Coronary artery (tissue), 2 donors: ENCODE measurements at regions not wholly inside any gene's neighbourhood (a gene's known extent, or its start where the extent isn't known, plus 50 kb on each side); places are given as distances from the start of the nearest gene placed in this dataset.
"Not testable (repeated sequence)": the region's sequence is repeated elsewhere in the genome, so short reads cannot be mapped to it uniquely, and the experiment has no call there.

Experiments used
- DNase-seq: peaks from one replicate; pipeline ENCODE4 v3.0.0-alpha.2; 2017; ENCODE audit warnings: low spot score
- H3K27ac ChIP-seq, 2 donors: fragments of 200-600 bp; sonication (generic); one replicate each; pipeline ENCODE4 v1.5.1; 2016 to 2019
- H3K4me3 ChIP-seq: fragments of 200-600 bp; sonication (generic); 2 replicates; pipeline ENCODE4 v1.5.1; 2016; ENCODE audit warnings: mild to moderate bottlenecking, moderate library complexity
- CTCF ChIP-seq: fragments of 200-600 bp; sonication (generic); IDR thresholded peaks from one replicate; pipeline ENCODE4 v1.5.1; 2019; ENCODE audit warnings: antibody characterized with exemption

- Histone ChIP-seq H3K4me3 (no peak overlapping the region), H3K27ac (no peak overlapping the region)
- TF ChIP-seq CTCF, result no peak
- no peak for DNase-seq
These were observed 96.8 kb downstream of the TENT5C start for GRCh38 chr1:117702654-117703053.

GRCh38 chr1:117707371-117707770 is 101.5 kb downstream of the TENT5C start:
- H3K27ac ChIP-seq, result no peak overlapping the region
- no peak overlapping the region for H3K4me3 ChIP-seq
- no peak for DNase-seq
- TF ChIP-seq CTCF, result no peak

- DNase-seq, result no peak
- no peak overlapping the region for H3K27ac ChIP-seq
- no peak for TF ChIP-seq CTCF
- no peak overlapping the region for H3K4me3 ChIP-seq
These were observed 102.7 kb downstream of the TENT5C start for GRCh38 chr1:117708323-117709248.

GRCh38 chr1:117709249-117709691 is 103.4 kb downstream of the TENT5C start:
- H3K27ac ChIP-seq, result no peak overlapping the region
- TF ChIP-seq CTCF, result no peak
- no peak overlapping the region for H3K4me3 ChIP-seq
- DNase-seq, result no peak

- DNase-seq, result no peak
- TF ChIP-seq CTCF, result no peak
- no peak overlapping the region for H3K4me3 ChIP-seq
- no peak overlapping the region for H3K27ac ChIP-seq
These were observed 104.9 kb downstream of the TENT5C start for GRCh38 chr1:117710710-117711109.

- Histone ChIP-seq H3K4me3 (no peak overlapping the region), H3K27ac (no peak overlapping the region)
- TF ChIP-seq CTCF, result no peak
- DNase-seq, result no peak
These were observed 106.8 kb downstream of the TENT5C start for GRCh38 chr1:117712621-117713020.

- no peak for TF ChIP-seq CTCF
- no peak overlapping the region for H3K27ac ChIP-seq
- no peak overlapping the region for H3K4me3 ChIP-seq
- no peak for DNase-seq
These were observed 108.7 kb downstream of the TENT5C start for GRCh38 chr1:117714546-117714945.

- DNase-seq, H3K4me3 ChIP-seq, H3K27ac ChIP-seq: not testable (repeated sequence)
These were observed 110.2 kb downstream of the TENT5C start for GRCh38 chr1:117716030-117716429.

- H3K27ac ChIP-seq, H3K4me3 ChIP-seq, DNase-seq: not testable (repeated sequence)
These were observed 112.1 kb downstream of the TENT5C start for GRCh38 chr1:117717980-117718379.

- H3K27ac ChIP-seq, H3K4me3 ChIP-seq, DNase-seq: not testable (repeated sequence)
These were observed 112.7 kb downstream of the TENT5C start for GRCh38 chr1:117718596-117718995.
